ENCODE measurements at regions not wholly inside any gene's neighbourhood (a gene's known extent, or its start where the extent isn't known, plus 50 kb on each side); places are given as distances from the start of the nearest gene placed in this dataset.

DNA sequence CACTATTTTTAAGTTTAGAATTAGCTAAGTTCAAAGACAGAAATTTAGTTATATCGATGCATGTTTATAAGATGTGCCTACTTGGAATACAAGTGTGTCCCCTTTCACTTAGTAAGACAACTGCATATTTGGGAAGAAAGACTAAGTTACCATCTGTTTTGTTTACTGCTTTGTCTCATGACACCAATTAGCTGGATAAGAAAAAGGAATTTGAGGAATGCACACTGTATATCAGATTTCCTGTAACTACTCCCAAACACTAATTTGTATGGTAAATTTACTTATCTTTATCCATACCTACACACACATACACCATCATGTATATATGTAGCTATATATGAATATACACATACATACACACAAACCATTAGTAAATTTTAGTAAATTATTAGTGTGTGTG lies 1442.8 kb upstream of the IGFBP7 start:
- TF ChIP-seq NANOG (IDR thresholded peaks at IDR 0.05; ENCODE audit: borderline replicate concordance) = no peak
- no peak for TF ChIP-seq CREB1 (CRISPR knock-in tag; IDR thresholded peaks at IDR 0.05; ENCODE audit: low read depth)
- TF ChIP-seq ZNF331 (CRISPR knock-in tag; IDR thresholded peaks at IDR 0.05; ENCODE audit: low read depth) = no peak
- TF ChIP-seq, protein P1, sequence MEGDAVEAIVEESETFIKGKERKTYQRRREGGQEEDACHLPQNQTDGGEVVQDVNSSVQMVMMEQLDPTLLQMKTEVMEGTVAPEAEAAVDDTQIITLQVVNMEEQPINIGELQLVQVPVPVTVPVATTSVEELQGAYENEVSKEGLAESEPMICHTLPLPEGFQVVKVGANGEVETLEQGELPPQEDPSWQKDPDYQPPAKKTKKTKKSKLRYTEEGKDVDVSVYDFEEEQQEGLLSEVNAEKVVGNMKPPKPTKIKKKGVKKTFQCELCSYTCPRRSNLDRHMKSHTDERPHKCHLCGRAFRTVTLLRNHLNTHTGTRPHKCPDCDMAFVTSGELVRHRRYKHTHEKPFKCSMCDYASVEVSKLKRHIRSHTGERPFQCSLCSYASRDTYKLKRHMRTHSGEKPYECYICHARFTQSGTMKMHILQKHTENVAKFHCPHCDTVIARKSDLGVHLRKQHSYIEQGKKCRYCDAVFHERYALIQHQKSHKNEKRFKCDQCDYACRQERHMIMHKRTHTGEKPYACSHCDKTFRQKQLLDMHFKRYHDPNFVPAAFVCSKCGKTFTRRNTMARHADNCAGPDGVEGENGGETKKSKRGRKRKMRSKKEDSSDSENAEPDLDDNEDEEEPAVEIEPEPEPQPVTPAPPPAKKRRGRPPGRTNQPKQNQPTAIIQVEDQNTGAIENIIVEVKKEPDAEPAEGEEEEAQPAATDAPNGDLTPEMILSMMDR (conservative IDR thresholded peaks at IDR 0.05; ENCODE audit: low read depth in 2 of 2) = no peak
- Histone ChIP-seq H4K20me1 (replicated peaks; ENCODE audit: insufficient read depth) (no peaks in the 10 kb centered on the region), H2AFZ (no peak overlapping the region), H3K4me2 (no peak overlapping the region), H3K9me2 (ENCODE audit: insufficient read depth) (no peaks in the 10 kb centered on the region), H3K27ac (ENCODE audit: low read depth) (no peak overlapping the region), H3K36me3 (ENCODE audit: insufficient read depth) (no peaks in the 10 kb centered on the region), H3F3A (replicated peaks; ENCODE audit: low read depth) (no peaks in the 10 kb centered on the region), H3K4me1 (ENCODE audit: insufficient read depth) (peaks cover 3% of the 10 kb centered on the region; the same call in 1 of the 2 replicates), H3K79me2 (replicated peaks; ENCODE audit: insufficient read depth) (no peaks in the 10 kb centered on the region), H3K27me3 (ENCODE audit: insufficient read depth) (no peaks in the 10 kb centered on the region), H3K4me3 (no peak overlapping the region)
- H3K4me1 Mint-ChIP-seq = peaks cover 8% of the 10 kb centered on the region; the same call in 2 of the 3 replicates
- H3K4me3 Mint-ChIP-seq = no peak overlapping the region
- no peaks in the 10 kb centered on the region for H3K27me3 Mint-ChIP-seq (ENCODE audit: insufficient read depth, low read depth, poor library complexity)
- no peaks in the 10 kb centered on the region for H3K36me3 Mint-ChIP-seq (ENCODE audit: low read depth)
- no peaks in the 10 kb centered on the region for H3K9me3 Mint-ChIP-seq
- H3K27ac Mint-ChIP-seq = no peak overlapping the region
- ATAC-seq (no peak), DNase-seq (ENCODE audit: low spot score) (peak; percentile 18)

DNA sequence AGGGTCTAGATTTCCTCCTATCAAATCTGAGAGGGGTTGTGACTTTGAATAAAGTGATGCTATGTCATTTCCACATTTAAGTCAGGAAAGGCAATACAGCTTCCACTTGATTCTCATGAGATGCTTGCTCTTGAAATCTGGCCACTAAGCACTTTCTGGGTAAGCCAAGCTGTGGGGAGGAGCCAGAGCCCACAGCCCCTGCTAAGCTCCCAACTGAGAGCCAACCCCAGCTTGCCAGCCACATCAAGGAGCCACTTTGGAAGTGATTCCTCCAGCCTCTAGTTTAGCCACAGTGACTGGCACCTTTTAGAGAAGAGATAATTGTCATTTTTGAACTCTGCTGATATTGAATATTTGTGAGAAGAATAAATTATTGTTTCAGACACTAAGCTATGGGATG lies 1441.5 kb upstream of the IGFBP7 start:
- Mint-ChIP-seq H3K36me3 (ENCODE audit: low read depth) (no peaks in the 10 kb centered on the region), H3K4me3 (no peak overlapping the region), H3K27me3 (ENCODE audit: insufficient read depth, low read depth, poor library complexity) (no peaks in the 10 kb centered on the region), H3K27ac (peak overlapping the region; percentile 56; the same call in 1 of the 2 replicates), H3K9me3 (no peaks in the 10 kb centered on the region), H3K4me1 (peaks cover 8% of the 10 kb centered on the region; the same call in 2 of the 3 replicates)
- H3K27me3 ChIP-seq (ENCODE audit: insufficient read depth) = no peaks in the 10 kb centered on the region
- H3K4me3 ChIP-seq = no peak overlapping the region
- peaks cover 3% of the 10 kb centered on the region; the same call in 1 of the 2 replicates for H3K4me1 ChIP-seq (ENCODE audit: insufficient read depth)
- H3K9me2 ChIP-seq (ENCODE audit: insufficient read depth) = no peaks in the 10 kb centered on the region
- no peak overlapping the region for H3K4me2 ChIP-seq
- ATAC-seq = no peak
- TF ChIP-seq ZNF331 (CRISPR knock-in tag; IDR thresholded peaks at IDR 0.05; ENCODE audit: low read depth) = no peak
- no peak for TF ChIP-seq ZNF114 (CRISPR knock-in tag; IDR thresholded peaks at IDR 0.05)
- DNase-seq (ENCODE audit: low spot score) = no peak
- no peak overlapping the region; the same call in 1 of the 2 replicates for H2AFZ ChIP-seq
- no peaks in the 10 kb centered on the region for H3F3A ChIP-seq (replicated peaks; ENCODE audit: low read depth)
- H3K36me3 ChIP-seq (ENCODE audit: insufficient read depth) = no peaks in the 10 kb centered on the region
- no peaks in the 10 kb centered on the region for H3K79me2 ChIP-seq (replicated peaks; ENCODE audit: insufficient read depth)
- H4K20me1 ChIP-seq (replicated peaks; ENCODE audit: insufficient read depth) = no peaks in the 10 kb centered on the region
- no peak overlapping the region for H3K27ac ChIP-seq (ENCODE audit: low read depth)

DNA sequence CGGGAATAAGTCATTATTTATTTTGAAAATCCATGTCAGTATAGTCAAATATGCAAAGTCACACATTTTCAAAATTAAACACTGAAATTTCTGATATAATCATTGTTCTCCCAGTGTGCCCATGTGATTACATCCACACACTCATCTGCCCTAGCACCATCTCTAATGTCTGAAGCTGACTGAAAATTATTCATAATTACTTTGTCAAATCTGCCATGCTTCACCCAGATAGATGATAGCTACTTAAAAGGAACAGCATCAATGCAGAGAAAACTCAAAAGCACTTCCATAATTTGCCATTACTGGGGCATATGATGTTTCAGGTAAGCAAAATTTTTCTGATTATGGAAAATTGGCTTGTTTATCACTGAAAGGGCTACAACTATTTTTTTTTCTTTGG lies 1433.3 kb upstream of the IGFBP7 start:
- H3K9me3 Mint-ChIP-seq = peaks cover 1% of the 10 kb centered on the region; the same call in 2 of the 3 replicates
- no peak overlapping the region for H3K27ac ChIP-seq (ENCODE audit: low read depth)
- H3K79me2 ChIP-seq (replicated peaks; ENCODE audit: insufficient read depth) = no peaks in the 10 kb centered on the region
- H3K27me3 Mint-ChIP-seq (ENCODE audit: insufficient read depth, low read depth, poor library complexity) = no peaks in the 10 kb centered on the region
- no peaks in the 10 kb centered on the region for H3F3A ChIP-seq (replicated peaks; ENCODE audit: low read depth)
- no peak overlapping the region for H3K4me3 Mint-ChIP-seq
- H3K9me2 ChIP-seq (ENCODE audit: insufficient read depth) = peaks cover 11% of the 10 kb centered on the region; the same call in 1 of the 2 replicates
- ATAC-seq (no peak), DNase-seq (ENCODE audit: low spot score) (no peak)
- no peaks in the 10 kb centered on the region for H3K4me1 Mint-ChIP-seq
- TF ChIP-seq, protein P2, sequence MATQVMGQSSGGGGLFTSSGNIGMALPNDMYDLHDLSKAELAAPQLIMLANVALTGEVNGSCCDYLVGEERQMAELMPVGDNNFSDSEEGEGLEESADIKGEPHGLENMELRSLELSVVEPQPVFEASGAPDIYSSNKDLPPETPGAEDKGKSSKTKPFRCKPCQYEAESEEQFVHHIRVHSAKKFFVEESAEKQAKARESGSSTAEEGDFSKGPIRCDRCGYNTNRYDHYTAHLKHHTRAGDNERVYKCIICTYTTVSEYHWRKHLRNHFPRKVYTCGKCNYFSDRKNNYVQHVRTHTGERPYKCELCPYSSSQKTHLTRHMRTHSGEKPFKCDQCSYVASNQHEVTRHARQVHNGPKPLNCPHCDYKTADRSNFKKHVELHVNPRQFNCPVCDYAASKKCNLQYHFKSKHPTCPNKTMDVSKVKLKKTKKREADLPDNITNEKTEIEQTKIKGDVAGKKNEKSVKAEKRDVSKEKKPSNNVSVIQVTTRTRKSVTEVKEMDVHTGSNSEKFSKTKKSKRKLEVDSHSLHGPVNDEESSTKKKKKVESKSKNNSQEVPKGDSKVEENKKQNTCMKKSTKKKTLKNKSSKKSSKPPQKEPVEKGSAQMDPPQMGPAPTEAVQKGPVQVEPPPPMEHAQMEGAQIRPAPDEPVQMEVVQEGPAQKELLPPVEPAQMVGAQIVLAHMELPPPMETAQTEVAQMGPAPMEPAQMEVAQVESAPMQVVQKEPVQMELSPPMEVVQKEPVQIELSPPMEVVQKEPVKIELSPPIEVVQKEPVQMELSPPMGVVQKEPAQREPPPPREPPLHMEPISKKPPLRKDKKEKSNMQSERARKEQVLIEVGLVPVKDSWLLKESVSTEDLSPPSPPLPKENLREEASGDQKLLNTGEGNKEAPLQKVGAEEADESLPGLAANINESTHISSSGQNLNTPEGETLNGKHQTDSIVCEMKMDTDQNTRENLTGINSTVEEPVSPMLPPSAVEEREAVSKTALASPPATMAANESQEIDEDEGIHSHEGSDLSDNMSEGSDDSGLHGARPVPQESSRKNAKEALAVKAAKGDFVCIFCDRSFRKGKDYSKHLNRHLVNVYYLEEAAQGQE (IDR thresholded peaks at IDR 0.05; ENCODE audit: unreplicated experiment) = no peak
- TF ChIP-seq, protein P3, sequence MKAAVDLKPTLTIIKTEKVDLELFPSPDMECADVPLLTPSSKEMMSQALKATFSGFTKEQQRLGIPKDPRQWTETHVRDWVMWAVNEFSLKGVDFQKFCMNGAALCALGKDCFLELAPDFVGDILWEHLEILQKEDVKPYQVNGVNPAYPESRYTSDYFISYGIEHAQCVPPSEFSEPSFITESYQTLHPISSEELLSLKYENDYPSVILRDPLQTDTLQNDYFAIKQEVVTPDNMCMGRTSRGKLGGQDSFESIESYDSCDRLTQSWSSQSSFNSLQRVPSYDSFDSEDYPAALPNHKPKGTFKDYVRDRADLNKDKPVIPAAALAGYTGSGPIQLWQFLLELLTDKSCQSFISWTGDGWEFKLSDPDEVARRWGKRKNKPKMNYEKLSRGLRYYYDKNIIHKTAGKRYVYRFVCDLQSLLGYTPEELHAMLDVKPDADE (IDR thresholded peaks at IDR 0.05) = no peak
- TF ChIP-seq ZNF114 (CRISPR knock-in tag; IDR thresholded peaks at IDR 0.05) (no peak), STAT1 (IDR thresholded peaks at IDR 0.05; ENCODE audit: unreplicated experiment) (no peak)
- H2AFZ ChIP-seq = no peak overlapping the region
- H3K4me3 ChIP-seq = no peak overlapping the region
- H3K27ac Mint-ChIP-seq = no peak overlapping the region
- H3K36me3 ChIP-seq (ENCODE audit: insufficient read depth) = no peaks in the 10 kb centered on the region
- no peaks in the 10 kb centered on the region for H3K4me1 ChIP-seq (ENCODE audit: insufficient read depth)
- H3K36me3 Mint-ChIP-seq (ENCODE audit: low read depth) = 0 out of 3 replicates have a peak, but pooled peaks cover under 1% of the 10 kb centered on the region
- H4K20me1 ChIP-seq (replicated peaks; ENCODE audit: insufficient read depth) = no peaks in the 10 kb centered on the region
- no peaks in the 10 kb centered on the region for H3K27me3 ChIP-seq (ENCODE audit: insufficient read depth)
- H3K4me2 ChIP-seq = no peak overlapping the region

Data from GM23338 (cell line).